ENCODE measurements at regions not wholly inside any gene's neighbourhood (a gene's known extent, or its start where the extent isn't known, plus 50 kb on each side); places are given as distances from the start of the nearest gene placed in this dataset.

- TF ChIP-seq TARDBP (IDR thresholded peaks at IDR 0.05) (no peak), FOXM1 (IDR thresholded peaks at IDR 0.05; ENCODE audit: borderline replicate concordance) (no peak), L3MBTL2 (conservative IDR thresholded peaks at IDR 0.05) (no peak)
Observed at GRCh38 chr13:40318366-40318765, 348.1 kb downstream of the FOXO1 start.
